ENCODE measurements at regions not wholly inside any gene's neighbourhood (a gene's known extent, or its start where the extent isn't known, plus 50 kb on each side); places are given as distances from the start of the nearest gene placed in this dataset.

GRCh38 chr2:362924-363323 is 75.0 kb upstream of the ALKAL2 start:
- TF ChIP-seq TCF4 (CRISPR knock-in tag; IDR thresholded peaks at IDR 0.05; ENCODE audit: borderline replicate concordance): no peak
- no peak for TF ChIP-seq CREB5 (CRISPR knock-in tag; IDR thresholded peaks at IDR 0.05; ENCODE audit: low read depth)
- TF ChIP-seq TSHZ2 (CRISPR knock-in tag; IDR thresholded peaks at IDR 0.05): no peak
- no peak for TF ChIP-seq ZC3H10 (CRISPR knock-in tag; IDR thresholded peaks at IDR 0.05)
- TF ChIP-seq, protein P1, sequence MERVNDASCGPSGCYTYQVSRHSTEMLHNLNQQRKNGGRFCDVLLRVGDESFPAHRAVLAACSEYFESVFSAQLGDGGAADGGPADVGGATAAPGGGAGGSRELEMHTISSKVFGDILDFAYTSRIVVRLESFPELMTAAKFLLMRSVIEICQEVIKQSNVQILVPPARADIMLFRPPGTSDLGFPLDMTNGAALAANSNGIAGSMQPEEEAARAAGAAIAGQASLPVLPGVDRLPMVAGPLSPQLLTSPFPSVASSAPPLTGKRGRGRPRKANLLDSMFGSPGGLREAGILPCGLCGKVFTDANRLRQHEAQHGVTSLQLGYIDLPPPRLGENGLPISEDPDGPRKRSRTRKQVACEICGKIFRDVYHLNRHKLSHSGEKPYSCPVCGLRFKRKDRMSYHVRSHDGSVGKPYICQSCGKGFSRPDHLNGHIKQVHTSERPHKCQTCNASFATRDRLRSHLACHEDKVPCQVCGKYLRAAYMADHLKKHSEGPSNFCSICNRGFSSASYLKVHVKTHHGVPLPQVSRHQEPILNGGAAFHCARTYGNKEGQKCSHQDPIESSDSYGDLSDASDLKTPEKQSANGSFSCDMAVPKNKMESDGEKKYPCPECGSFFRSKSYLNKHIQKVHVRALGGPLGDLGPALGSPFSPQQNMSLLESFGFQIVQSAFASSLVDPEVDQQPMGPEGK (CRISPR knock-in tag; IDR thresholded peaks at IDR 0.05; ENCODE audit: borderline replicate concordance): no peak
- no peak for TF ChIP-seq ZNF70 (CRISPR knock-in tag; IDR thresholded peaks at IDR 0.05)
- TF ChIP-seq CSDC2 (CRISPR knock-in tag; IDR thresholded peaks at IDR 0.05): no peak
- TF ChIP-seq BACH2 (CRISPR knock-in tag; IDR thresholded peaks at IDR 0.05; ENCODE audit: borderline replicate concordance): no peak
- no peak for TF ChIP-seq ISL1 (CRISPR knock-in tag; IDR thresholded peaks at IDR 0.05)
- no peak for TF ChIP-seq CSRNP3 (CRISPR knock-in tag; IDR thresholded peaks at IDR 0.05)
- TF ChIP-seq OSR1 (CRISPR knock-in tag; IDR thresholded peaks at IDR 0.05): no peak
- no peak for TF ChIP-seq RARB (CRISPR knock-in tag; IDR thresholded peaks at IDR 0.05)
